ENCODE measurements at regions not wholly inside any gene's neighbourhood (a gene's known extent, or its start where the extent isn't known, plus 50 kb on each side); places are given as distances from the start of the nearest gene placed in this dataset.

DNA sequence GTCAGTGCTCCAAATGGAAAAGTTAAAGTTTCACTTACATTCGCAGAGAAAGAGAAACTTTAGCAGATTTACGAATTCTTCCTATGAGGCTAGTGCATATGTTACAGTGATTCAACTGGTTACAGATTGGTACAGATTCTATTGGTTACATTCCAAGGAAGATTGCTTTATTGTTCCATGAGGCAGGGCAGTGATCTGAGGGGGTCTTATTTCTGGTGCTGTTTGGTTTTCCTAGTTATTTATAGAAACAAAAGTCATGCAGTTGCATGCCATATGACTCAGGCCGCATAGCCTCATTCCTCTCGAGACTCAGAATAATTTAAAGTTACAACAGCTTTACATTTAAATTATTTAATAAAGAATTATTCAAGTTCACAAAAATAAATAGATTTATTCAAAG is 385.4 kb upstream of the SYT4 start:
- no peak overlapping the region for H3K4me3 ChIP-seq (ENCODE audit: low read depth, low read length, poor library complexity, severe bottlenecking)

DNA sequence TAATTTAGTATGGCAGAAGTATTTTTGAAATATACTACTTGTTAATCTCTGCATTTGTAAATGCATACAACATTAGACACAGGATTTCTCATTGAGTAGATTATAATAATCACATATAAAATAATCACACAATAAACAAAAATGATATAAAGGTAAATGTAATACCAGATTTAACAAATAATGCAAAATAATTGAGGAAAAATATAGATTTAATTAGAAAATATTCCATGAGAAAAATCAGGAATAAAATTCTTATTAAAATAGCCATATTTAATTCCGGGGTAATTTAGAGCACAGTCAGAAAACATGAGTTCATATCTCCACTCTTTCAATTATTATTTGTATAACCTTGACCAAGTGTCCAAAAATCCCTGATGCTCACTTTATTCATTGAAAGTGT is 385.9 kb upstream of the SYT4 start:
- ChIA-PET POLR2A (ENCODE audit: low non-redundant PET) (no interaction called here), CTCF (no interaction called here)
- DNase-seq (ENCODE audit: low spot score), result no peak
- intact Hi-C loops (cut with micrococcal nuclease; ENCODE audit: unreplicated experiment), result no loop called here
- no TSS peak for BruUV-seq (replicated peaks)
- TF ChIP-seq EZH2 (IDR thresholded peaks at IDR 0.05; ENCODE audit: borderline replicate concordance, low read depth, low read length, poor library complexity, severe bottlenecking), result no peak
- TF ChIP-seq, protein P1, sequence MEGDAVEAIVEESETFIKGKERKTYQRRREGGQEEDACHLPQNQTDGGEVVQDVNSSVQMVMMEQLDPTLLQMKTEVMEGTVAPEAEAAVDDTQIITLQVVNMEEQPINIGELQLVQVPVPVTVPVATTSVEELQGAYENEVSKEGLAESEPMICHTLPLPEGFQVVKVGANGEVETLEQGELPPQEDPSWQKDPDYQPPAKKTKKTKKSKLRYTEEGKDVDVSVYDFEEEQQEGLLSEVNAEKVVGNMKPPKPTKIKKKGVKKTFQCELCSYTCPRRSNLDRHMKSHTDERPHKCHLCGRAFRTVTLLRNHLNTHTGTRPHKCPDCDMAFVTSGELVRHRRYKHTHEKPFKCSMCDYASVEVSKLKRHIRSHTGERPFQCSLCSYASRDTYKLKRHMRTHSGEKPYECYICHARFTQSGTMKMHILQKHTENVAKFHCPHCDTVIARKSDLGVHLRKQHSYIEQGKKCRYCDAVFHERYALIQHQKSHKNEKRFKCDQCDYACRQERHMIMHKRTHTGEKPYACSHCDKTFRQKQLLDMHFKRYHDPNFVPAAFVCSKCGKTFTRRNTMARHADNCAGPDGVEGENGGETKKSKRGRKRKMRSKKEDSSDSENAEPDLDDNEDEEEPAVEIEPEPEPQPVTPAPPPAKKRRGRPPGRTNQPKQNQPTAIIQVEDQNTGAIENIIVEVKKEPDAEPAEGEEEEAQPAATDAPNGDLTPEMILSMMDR (conservative IDR thresholded peaks at IDR 0.05; ENCODE audit: low read depth, low read length), result no peak
- Histone ChIP-seq H3K4me1 (ENCODE audit: insufficient read depth, low read length, poor library complexity, severe bottlenecking) (no peaks in the 10 kb centered on the region), H3K9me3 (ENCODE audit: low read depth, low read length, poor library complexity, severe bottlenecking) (no peaks in the 10 kb centered on the region), H3K27ac (ENCODE audit: low read depth, low read length, poor library complexity, severe bottlenecking) (no peak overlapping the region), H3K36me3 (ENCODE audit: insufficient read depth, low read length, poor library complexity, severe bottlenecking) (no peaks in the 10 kb centered on the region), H3K4me3 (ENCODE audit: low read depth, low read length, poor library complexity, severe bottlenecking) (no peak overlapping the region), H3K27me3 (replicated peaks; ENCODE audit: insufficient read depth, low read depth, low read length, poor library complexity) (no peaks in the 10 kb centered on the region)

More for the DNA sequence above, 385.4 kb upstream of the SYT4 start:
- Histone ChIP-seq H3K9me3 (ENCODE audit: low read depth, low read length, poor library complexity, severe bottlenecking) (no peaks in the 10 kb centered on the region), H3K27ac (ENCODE audit: low read depth, low read length, poor library complexity, severe bottlenecking) (no peak overlapping the region), H3K27me3 (replicated peaks; ENCODE audit: insufficient read depth, low read depth, low read length, poor library complexity) (no peaks in the 10 kb centered on the region), H3K4me1 (ENCODE audit: insufficient read depth, low read length, poor library complexity, severe bottlenecking) (no peaks in the 10 kb centered on the region), H3K36me3 (ENCODE audit: insufficient read depth, low read length, poor library complexity, severe bottlenecking) (no peaks in the 10 kb centered on the region)
- POLR2A ChIA-PET (ENCODE audit: low non-redundant PET), result no interaction called here
- CTCF ChIA-PET, result interaction anchor here (0.6 kb wide), 1 partner anchor 411 kb away, joined by 4 read pairs; no protein-coding TSS in a partner anchor
- no TSS peak for BruUV-seq (replicated peaks)
- intact Hi-C loops (cut with micrococcal nuclease; ENCODE audit: unreplicated experiment), result no loop called here
- DNase-seq (ENCODE audit: low spot score), result peak; percentile 10
- TF ChIP-seq, protein P1 (conservative IDR thresholded peaks at IDR 0.05; ENCODE audit: low read depth, low read length), result no peak
- no peak for TF ChIP-seq EZH2 (IDR thresholded peaks at IDR 0.05; ENCODE audit: borderline replicate concordance, low read depth, low read length, poor library complexity, severe bottlenecking)

DNA sequence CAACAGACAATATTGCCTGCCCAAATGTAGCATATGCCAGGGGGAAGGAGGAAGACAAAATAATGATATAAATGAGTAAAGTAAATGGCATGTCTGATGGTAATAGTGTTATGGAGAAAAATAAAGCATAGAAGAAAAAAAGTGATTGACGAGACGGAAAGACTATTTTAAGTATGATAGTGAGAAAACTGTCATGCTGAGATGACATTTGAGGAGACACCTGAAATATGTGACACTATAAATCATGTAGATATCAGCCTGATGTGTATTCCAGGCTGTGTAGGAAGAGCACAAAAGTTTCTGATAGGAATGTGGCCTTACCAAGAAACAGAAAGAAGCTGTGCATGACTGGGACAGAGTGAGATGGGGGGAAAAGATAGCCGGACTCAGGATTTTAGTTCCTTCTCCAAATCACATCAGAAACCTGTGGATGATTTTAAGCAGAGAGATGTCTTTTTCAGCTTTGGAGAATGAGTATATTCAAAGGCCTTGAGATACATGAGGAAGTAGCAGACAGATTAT is 387.3 kb upstream of the SYT4 start:
- H3K27me3 ChIP-seq (replicated peaks; ENCODE audit: insufficient read depth, low read depth, low read length, poor library complexity), result no peaks in the 10 kb centered on the region
- no peak overlapping the region for H3K4me3 ChIP-seq (ENCODE audit: low read depth, low read length, poor library complexity, severe bottlenecking)
- no peaks in the 10 kb centered on the region for H3K9me3 ChIP-seq (ENCODE audit: low read depth, low read length, poor library complexity, severe bottlenecking)
- H3K36me3 ChIP-seq (ENCODE audit: insufficient read depth, low read length, poor library complexity, severe bottlenecking), result no peaks in the 10 kb centered on the region
- BruUV-seq (replicated peaks), result no TSS peak
- no peaks in the 10 kb centered on the region for H3K4me1 ChIP-seq (ENCODE audit: insufficient read depth, low read length, poor library complexity, severe bottlenecking)
- no peak overlapping the region for H3K27ac ChIP-seq (ENCODE audit: low read depth, low read length, poor library complexity, severe bottlenecking)
- no peak for DNase-seq (ENCODE audit: low spot score)
- no peak for TF ChIP-seq EZH2 (IDR thresholded peaks at IDR 0.05; ENCODE audit: borderline replicate concordance, low read depth, low read length, poor library complexity, severe bottlenecking)
- TF ChIP-seq, protein P1 (conservative IDR thresholded peaks at IDR 0.05; ENCODE audit: low read depth, low read length), result no peak
- intact Hi-C loops (cut with micrococcal nuclease; ENCODE audit: unreplicated experiment), result no loop called here
- POLR2A ChIA-PET (ENCODE audit: low non-redundant PET), result no interaction called here
- CTCF ChIA-PET, result no interaction called here

All from A673 (cell line).